Inflammatory macrophage treated with lipopolysaccharide for 1 hour (primary cell): ENCODE measurements at regions not wholly inside any gene's neighbourhood (a gene's known extent, or its start where the extent isn't known, plus 50 kb on each side); places are given as distances from the start of the nearest gene placed in this dataset.
A peak's percentile ranks its signal among the peaks of the same experiment; 100 is the strongest.

ENCODE experiments used
- DNase-seq, 2 donors: peaks; one replicate each; pipeline ENCODE4 v3.0.0-alpha.2; 2020 to 2022

DNA sequence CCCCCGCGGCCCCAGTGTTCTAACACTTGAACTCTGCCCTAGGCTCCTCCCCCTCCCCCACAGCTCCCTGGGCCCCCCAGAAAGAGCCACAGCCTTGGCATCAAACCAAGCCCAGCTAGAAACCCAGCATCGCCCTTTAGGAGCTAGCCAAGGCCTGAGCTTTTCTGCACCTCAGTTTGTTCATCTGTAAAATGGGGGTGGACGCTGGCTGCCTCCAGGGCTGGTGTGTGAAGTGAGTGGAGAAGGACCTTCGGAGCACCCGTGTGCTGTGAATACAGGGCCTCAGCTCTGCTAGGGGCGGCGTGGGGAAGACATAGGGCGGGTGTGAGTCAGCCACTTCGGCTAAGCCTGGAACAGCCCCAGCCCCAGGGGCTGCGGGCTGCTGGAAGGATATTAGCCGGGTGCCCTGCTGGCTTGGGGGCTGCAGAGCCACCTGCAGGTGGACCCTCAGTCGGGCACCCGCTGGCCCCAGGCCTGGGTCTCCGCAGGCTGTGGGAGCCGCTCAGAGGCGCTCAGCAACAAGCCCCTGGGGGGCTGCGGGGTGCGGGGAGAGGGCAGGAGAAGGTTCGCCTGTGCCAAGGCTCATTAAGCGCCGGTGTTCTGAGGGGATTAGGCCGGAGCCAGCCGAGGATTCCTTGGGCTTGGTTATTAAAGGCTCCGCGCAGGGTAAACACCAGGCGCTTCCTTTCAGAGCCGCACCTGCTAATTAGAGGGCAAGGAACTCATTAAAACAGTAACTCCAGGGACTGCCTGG, 217.0 kb upstream of the CIBAR2 start:
- no peak for DNase-seq

DNA sequence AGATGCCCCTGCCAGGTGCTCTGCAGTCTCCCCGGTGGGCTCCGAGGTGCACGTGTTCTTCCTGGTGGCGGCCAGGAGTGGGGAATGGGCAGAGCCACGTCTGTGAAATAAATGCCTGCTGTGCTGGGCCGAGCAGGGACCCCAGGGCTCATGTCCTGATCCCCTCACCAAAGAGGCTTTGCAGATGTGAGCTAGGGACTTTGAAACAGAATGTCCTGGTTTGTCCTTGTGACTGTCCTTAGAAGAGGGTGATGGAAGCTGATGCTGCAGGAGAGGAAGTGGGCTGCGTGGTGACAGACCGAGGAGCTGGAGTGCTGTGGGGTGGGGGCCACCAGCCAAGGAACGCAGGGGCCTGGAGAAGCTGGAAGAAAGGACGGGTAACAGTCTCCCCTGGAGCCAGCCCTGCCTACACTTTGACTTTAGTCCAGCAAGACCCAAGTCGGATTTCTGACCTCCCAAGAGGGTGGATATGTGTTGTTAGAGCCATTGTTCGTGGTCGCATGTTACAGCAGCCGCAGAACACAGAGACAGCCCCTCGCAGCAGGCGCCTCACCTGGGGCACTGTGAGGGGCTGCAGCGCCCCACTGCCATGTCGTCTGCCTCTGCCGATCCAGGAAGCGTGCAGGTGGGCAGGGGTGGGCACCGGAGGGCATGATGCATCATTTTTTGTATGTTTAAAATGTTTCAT, 217.9 kb upstream of the CIBAR2 start:
- DNase-seq, result no peak

DNA sequence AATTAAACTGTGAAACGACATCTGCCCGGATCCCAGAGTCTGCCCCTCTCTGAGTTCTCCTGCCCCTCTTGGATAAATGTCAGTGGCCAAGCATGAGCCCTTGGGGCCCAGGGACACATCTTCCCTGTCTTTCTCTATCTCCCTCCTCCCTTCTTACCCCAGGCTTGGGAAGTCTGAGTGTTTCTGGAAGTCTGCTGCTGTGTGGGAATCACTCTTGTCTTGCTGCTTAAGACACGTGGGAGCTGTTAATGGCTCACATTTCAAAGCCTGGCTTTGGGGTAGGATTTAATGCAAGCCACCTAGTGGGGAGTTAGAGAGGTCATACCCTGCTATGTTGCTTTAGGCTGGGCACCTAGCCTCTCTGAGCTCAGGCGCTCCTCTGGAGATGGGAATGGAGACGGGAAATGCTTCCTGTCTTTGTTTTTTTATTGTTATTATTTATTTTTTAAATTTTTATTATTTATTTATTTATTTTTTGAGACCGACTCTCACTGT, 218.5 kb upstream of the CIBAR2 start:
- DNase-seq, result peak; percentile 47 to 64

DNA sequence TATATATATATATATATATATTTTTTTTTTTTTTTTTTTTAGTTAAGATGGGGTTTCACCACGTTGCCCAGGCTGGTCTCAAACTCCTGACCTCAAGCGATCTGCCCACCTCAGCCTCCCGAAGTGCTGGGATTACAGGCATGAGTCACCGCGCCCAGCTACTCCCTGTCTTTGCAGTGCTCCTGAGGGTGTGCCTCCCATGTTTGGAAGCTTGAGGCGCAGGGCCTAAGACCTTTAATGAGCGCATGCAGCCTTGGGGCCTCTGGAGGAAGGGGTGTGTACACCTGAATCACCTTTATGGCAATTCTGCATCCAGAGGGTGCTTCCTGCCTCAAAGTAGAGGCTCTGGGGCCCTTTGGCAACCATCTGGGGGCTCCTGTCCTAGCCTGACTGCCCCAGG, 219.4 kb upstream of the CIBAR2 start:
- DNase-seq, result no peak

DNA sequence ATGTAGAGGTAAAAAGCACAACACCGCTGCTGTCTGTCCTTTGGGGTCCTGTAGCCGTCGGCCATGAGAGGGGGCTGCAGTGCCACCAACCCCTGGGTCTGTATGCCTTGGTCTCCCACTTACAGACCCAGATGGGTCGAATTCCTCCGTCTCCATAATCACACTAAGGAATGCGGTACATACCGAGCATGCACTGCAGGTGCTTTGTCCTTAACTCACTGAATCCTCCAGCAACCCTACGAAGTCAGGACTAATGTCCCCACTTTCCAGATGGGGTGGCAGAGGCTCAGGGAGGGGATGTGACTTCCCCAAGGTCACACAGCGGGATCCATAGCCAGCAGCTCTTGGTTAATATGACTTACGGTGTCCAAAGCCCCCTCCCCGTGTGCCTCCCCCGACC, 219.9 kb upstream of the CIBAR2 start:
- DNase-seq, result no peak

DNA sequence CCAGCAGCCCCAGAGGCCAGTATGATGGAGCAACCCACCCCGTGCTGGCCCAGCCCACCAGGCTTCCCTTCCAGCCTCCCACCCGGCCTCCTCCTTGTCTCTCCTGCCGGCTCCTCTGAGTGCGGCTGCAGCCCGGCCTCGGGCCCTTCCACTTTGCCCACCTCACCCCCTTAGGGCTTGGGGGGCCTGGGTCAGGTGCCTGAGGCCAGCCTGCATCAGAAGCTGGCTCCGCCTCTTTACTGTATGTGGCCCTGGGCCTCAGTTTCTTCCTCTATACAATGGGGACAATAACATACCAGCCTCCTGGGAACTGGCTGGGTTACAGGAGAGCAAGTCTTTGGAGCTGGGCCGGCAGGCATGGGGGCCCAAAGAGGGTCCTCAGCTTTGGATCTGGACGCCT, 221.1 kb upstream of the CIBAR2 start:
- no peak for DNase-seq

DNA sequence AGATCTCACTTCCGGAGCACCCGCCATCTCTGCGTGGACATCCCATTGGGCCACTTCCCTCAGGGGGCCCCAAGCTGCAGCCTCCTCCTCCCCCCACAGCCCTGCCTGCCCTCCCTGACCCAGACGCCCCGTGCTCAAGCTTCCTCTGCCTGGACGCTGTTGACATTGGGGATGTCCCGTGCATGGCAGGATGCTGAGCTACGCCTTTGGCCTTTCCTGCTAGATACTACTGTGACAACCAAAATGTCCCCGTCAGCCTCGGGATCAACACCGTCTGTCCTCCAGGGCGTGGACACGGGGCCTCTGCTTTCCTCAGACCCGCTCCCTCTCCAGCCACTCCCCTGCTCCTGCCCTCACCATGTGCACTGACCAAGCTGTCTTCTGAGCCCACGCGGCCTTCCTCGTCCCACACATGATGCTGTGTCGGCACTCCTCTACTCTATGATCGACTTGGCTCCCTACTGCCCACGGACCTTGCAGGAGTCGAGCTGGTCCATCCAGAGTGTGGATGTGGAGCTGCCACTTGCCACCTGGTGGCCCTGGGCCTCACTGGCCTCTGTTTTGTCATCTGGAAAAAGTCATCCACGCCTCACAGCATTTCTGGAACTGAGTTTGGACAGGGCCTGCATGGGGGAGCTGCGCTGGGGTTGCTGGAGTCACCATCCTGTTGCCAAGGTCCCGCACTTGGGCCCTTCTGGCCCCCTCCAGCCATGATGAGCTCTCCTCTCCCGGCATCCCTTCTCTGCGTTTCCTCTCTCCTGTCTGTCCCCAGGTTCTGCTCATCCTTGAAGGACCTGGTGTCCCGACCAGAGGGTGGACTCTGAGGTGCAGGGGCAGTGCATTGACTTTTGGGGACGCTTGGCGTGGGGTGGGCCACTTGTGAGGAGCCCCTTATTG, 221.7 kb upstream of the CIBAR2 start:
- no peak for DNase-seq

DNA sequence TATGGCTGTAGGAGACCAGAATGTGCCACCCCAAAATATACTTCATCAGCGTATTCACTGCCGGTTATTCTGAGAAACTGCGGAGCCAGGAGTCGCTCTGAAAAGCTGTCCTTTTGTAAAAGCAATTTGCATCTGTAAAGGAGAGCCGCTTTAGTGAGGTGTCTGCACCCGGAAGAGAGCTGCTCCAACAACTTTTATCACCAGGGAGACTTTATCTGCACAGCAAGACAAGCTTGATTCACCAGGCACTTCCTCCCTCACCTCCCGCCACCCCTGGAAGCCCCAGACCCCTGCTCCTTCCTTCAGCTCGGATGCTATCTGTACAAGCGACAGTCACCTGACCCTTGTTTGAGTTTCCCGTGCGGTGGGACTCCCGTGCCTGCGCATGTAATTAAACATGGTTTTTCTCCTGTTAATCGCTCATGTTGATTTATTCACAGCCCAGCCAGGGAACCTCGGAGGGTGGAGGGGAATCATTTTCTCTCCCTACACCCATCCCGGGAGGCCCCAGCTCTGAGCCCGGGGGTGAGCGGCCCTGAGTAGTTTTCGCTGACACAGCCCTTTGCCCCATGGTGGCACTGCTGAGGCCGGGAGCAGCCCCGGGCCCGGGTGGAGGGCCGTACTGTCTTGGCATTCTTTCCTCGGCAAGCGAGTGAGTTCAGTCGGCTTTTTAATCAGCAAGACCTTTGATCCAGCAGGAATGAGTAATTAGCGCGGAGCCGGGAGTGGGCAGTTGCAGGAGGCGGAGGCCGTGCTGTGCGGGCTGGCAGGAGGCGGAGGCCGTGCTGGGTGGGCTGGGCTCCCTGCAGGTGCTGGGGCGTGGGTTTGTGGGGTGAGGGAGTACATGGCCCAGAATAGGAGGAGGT, 222.7 kb upstream of the CIBAR2 start:
- no peak for DNase-seq

DNA sequence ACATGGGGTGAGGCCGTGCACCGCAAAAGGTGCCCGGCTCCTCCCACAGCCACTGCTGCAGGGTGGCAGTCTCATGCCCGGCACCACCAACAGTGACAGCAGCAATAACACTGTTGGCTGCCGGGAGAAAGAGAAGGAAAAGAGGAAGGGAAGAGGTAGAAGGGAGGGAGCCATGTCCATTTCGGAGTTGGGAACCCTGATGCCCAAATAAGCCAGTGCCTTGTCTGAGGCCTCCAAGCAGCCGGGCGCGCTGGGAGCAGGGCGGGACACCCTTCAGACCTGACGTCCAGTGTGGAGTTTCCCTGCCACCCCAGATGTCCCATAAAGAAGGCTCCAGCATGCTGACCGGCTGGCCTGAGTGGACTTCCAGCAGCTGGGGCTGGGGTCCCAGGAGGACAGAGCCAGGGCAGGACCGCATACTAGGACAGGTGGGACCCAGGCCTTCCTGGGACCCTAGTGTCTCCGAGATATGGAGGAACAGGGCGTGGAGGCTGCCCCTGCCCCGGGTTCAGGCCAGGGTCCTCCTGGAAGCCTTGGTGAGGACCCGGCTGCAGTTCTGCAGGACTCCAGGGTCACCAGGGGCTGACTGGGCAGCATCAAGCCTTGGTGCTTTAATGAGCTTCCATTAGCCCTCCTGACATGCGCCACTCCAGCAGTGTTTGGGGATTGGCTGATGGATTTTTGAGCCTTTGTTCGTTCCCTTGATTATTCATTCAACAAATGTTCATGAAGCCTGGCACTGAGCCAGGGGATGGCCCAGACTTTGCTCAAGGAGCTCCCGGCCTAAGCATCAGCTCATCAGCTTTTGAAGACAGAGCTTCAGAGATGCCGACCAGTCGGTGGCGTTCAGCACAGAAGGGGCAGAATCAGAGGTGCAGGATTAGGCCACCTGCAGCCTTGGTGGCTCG, 223.6 kb upstream of the CIBAR2 start:
- DNase-seq, result no peak

DNA sequence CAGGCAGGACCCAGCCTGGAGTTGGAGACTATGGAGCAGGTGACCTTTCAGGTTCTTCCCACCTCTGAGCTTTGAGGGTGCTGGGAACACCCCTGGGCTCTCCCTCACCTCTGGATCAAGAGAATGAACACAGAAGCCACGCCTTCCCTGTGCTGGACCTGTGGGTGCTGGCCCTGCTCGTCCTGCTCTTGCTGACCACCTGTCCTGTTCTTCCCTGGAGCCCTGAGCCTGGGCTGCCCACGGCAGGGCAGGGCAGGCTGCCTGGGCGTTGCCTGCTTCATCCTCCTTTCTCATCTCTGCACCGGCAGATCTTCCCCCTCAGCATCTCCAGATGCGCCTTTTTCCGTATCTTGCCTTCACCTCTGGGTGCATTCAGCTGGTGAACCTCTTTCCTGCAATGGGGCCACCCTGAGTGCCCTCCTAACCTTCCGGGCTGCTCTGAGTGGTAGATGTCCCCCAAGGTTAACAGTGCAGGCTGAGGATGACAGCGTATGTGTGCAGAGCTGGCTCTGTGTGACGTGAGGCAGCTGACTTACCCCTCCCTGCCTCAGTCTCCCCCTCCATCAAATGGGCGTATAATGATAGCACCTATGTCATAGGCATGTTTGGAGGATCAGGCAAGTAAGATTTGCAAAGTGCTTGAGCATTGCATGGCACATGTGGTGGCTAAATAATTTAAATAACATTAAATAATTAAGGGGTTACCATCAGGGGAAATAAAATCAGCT, 225.8 kb upstream of the CIBAR2 start:
- no peak for DNase-seq

DNA sequence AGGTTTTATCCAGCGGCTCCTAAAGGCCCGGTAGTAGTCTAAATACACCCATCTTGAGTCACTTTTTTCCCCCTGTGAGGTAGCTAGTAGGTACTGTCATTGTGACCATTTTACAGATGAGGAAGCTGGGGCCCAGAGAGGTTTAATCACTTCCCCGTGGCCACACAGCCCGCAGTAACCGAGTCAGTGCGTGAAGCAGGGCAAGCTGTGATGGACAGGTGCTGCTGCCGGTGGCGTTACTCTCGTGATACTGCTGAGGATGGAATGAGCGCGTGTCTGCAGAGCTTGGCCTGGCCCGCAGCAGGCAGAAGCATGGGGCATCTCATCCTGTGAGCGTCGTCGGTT, 226.3 kb upstream of the CIBAR2 start:
- no peak for DNase-seq

DNA sequence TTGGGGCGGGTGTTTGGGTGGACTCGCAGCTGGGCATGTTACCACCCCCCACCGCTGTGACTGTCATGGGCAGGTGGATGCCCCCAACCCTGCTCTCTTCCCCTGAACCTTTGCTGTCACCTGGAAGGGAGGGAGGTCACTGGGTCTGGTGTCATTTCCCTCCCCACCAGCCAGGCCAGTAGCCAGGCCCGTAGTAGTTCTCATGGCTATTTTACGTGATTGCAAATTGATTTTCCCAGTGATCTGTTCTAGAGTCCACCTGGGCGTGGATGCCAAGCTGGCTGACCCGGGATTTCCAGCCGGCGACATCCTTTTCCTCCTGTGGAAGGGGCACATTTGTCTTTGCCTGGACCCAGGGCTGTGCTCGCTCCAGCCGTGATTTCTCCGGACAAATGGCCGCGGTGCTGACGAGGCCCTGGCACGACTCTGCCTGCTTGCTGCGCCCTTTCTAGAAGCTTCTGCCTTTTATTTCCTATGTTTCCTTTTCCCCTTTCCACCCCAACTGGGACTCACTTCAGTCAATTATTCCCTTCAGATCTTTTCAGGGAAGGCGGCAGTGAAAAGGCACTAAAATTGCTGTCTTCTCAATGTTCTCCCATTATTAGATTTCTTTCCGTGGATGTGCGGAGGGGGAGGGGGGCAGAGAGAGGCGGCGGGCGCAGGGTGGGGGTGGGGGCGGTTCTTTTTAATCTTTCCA, 226.9 kb upstream of the CIBAR2 start:
- DNase-seq, result no peak

DNA sequence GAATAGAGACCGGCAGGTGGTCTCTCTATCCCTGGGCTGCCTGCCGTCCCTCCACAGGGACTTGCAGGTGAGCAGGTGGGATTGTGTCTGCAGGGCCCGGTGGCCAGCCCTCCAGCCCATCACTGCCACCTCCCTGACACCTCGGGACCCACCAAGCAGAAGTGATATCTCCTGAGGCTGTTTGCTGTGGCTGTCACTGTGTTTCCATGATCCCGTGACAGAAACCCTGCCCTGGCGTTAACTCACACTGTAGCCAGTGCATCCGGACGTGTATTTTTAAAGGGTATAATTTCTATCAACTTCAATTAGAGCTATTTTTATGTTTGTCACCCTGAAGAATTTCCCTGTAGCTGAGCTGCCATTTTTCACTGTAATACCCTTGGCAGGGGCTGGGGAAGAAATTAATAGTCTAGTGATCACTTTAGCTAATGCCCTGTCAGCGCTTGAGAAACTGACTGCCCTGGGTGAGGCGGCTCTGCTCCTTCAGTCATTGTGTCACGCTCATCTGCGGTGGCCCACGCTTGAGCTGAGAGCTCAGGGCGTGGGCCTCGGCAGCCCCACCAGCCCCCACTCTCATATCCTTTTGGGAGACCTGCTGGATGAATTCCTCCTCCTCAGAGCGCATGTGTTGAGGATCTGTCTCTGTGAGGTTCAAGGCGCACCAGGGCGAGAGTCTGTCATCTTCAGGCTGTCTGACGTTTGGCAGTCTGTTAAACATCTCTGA, 229.9 kb upstream of the CIBAR2 start:
- DNase-seq, result no peak

DNA sequence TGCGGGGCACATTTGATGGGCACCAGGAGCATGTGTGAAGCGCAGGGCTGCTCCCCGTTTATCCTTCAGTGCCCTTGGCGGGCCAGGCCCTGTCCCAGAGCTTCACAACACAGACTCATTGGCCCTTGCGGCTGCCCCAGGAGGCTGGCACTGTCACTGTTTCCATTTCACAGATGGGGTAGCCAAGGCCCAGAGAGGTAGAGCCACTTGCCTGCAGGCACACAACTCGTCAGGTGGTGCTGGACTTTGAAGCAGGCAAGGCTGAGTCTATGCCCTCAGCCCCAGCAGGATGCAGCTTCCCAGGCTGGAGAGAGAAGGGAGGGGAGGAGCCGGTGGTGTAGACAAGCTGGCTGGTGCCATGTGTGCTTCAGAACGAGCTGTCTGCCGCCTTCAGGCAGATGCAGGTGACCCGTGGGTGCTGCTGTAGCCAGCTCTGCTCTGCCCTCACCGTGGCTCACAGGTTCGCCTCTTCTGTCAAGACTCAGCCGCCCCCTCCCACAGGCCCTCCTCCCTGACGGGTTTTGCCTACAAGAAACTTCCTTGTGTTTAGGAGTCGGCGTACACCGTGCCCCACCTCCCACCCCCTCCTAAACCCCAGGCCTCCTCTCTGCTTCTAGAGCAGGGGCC, 232.3 kb upstream of the CIBAR2 start:
- DNase-seq, result no peak

DNA sequence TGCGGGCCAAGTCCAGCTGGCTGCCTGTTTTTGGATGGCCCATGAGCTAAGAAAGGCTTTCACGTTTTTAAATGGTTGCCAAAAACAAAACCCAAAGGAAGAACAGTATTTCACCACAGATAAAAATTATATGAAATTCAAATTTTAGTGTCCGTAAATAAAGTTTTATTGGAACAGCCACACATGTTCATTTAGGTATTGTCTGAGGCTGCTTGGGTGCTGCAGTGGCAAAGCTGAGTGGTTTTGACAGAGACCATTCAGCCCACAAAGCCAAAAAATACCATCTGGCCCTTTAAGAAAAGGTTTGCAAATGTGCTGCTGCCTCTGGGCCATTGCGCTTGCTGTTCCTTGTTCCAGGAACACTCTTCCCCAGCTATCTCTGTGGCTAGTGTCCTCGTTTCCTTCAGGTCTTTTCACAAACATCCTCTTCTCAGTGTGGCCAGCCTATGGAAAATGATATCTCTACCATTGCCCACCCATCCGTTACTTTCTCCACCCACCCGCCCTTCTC, 232.9 kb upstream of the CIBAR2 start:
- DNase-seq, result no peak

DNA sequence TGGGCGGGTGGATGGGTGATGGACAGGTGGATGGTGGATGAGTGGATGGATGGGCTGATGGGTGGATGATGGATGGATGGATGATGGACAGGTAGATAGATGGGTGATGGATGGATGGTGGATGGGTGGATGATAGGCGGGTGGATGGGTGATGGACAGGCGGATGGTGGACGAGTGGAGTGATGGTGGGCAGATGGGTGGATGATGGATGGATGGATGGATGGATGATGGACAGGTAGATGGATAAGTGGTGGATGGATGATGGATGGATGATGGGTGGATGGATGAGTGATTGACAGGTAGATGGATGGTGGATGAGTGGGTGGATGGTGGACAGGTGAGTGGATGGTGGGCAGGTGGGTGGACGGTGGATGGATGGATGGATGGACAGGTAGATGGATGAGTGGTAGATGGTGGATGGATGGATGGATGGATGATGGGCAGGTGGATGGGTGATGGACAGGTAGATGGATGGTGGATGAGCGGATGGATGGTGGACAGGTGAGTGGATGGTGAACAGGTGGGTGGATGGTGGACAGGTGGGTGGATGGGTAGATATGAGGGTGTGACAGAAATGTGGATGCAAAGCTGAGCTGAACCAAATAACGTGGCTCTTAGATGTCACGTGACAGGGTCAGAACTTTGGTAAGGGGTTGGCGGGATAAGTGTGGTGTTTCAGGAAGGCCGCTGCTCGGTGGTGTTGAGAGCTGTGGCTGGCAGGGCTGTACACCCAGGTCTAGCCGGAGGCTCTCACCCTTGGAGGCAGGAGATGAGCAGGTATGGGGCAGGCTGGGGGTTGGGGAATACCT, 234.3 kb upstream of the CIBAR2 start:
- no peak for DNase-seq

DNA sequence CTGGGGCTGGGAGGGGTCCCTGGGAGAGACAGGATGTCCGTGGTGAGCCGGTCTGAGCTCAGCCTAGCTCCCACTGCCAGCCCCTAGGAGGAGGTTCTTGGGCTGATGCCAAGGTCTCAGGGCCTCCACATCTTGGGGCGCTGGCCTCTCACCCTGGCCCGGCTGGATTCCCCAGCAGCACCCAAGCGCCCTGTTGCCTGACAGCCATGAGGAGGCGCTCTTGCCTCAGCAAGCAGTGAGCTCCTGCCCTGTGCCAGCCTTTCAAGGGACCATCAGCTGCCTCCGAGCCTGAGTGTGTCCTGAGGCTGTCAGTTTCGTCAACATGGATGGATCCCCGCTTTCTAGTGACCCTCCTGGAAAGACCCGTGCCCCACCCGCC, 234.9 kb upstream of the CIBAR2 start:
- DNase-seq, result peak; percentile 8 to 16
